Stimulated activated CD4-positive, alpha-beta T cell treated with anti-CD3 and anti-CD28 coated beads, Interleukin-2, amount 100 ng/mL, for 24 hours (primary cell): ENCODE measurements at regions not wholly inside any gene's neighbourhood (a gene's known extent, or its start where the extent isn't known, plus 50 kb on each side); places are given as distances from the start of the nearest gene placed in this dataset.
"Not testable (repeated sequence)": the region's sequence is repeated elsewhere in the genome, so short reads cannot be mapped to it uniquely, and the experiment has no call there.

Experiments
- DNase-seq, 2 donors: peaks; one replicate each; pipeline ENCODE4 v3.0.0-alpha.2; 2020

- not testable (repeated sequence) for DNase-seq
Observed at GRCh38 chr20:26094498-26094897, 397.8 kb upstream of the ZNF337 start.

DNA sequence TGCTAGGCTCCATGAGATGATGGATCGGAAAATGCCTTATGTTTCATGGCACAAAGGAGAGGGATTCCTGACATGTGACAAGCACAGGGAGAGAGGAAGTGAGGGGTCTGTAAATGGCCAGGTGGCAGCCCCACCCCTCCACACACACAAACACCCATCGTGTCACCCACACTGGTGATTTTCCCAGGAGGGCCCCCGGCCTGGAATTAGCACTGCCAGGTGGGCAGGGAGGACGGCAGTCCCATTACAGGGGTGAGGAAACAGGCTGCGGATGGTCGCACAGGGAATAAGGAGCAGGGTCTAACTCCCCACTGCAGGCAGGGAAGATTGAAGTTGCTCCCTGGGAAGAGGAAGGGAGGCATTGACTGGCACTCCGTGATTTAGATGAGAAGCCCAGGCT, 395.3 kb upstream of the ZNF337 start:
- DNase-seq = not testable (repeated sequence)

- not testable (repeated sequence) for DNase-seq
Observed at GRCh38 chr20:26086195-26086594, 389.5 kb upstream of the ZNF337 start.

DNA sequence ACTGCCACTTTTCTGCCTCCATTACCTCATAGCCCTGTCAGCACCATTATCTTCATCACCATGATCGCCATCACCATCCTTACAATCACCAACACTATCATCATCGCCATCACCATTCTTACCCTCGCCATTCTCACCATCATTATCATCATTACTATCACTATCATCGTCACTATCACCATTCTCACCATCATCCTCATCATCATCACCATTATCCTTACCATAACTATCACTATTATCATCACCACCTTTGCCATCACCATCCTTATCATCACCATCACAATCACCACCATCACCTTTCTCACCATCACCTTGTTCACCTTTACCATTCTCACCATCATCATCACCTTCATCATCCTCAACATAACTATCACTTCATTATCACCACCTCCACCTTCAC, 377.3 kb upstream of the ZNF337 start:
- not testable (repeated sequence) for DNase-seq

GRCh38 chr20:26059324-26059723, 362.7 kb upstream of the ZNF337 start:
- not testable (repeated sequence) for DNase-seq

- not testable (repeated sequence) for DNase-seq
Observed at GRCh38 chr20:26058446-26058845, 361.8 kb upstream of the ZNF337 start.

DNA sequence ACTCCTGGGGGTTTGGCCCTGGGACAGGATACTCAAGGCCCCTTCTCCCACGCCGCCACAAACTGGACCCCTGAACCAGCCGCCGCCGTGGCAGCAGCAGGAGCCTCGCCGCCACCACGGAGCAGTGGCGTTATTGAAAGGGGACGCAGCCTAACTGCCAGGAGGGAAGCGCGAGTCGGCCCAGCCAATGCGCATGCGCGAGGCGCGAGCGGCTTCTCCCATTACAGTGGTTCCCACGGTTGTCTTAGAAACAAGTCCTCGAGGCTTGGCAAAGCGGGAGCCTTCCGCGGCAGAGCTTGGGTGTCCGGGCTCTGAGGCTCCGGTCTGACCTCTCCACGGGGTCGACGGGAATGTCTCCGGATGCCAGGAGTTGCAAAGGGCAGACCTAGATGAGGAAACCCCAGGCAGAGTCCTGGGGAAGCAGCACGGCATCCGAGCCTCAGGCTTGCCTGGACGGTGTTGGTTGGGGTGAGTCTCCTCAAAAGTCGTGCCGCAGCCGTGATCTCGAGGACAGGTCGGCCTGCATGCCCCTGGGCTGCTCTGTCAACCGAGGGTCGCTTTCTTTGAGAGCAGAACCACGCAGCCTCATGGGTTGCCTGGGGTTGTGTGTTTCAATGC, 360.6 kb upstream of the ZNF337 start:
- DNase-seq = not testable (repeated sequence)

DNA sequence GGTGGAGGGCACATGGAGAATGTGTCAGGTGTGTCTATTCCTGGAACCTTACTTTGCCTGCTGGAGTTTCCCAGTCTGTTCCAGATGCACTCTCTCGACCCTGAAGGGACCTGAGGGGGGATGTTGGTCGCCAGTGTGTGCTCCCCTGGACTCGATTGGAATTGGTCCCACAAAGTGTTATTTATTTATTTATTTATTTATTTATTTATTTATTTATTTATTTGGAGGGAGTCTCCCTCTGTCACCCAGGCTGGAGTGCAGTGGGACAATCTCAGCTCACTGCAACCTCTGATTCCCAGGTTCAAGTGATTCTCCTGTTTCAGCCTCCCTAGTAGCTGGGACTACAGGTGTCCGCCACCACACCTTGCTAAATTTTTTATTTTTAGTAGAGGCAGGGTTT, 329.1 kb upstream of the ZNF337 start:
- not testable (repeated sequence) for DNase-seq

GRCh38 chr20:26010942-26011276, 314.3 kb upstream of the ZNF337 start:
- not testable (repeated sequence) for DNase-seq

- not testable (repeated sequence) for DNase-seq
Observed at GRCh38 chr20:26010224-26010941, 313.7 kb upstream of the ZNF337 start.

DNA sequence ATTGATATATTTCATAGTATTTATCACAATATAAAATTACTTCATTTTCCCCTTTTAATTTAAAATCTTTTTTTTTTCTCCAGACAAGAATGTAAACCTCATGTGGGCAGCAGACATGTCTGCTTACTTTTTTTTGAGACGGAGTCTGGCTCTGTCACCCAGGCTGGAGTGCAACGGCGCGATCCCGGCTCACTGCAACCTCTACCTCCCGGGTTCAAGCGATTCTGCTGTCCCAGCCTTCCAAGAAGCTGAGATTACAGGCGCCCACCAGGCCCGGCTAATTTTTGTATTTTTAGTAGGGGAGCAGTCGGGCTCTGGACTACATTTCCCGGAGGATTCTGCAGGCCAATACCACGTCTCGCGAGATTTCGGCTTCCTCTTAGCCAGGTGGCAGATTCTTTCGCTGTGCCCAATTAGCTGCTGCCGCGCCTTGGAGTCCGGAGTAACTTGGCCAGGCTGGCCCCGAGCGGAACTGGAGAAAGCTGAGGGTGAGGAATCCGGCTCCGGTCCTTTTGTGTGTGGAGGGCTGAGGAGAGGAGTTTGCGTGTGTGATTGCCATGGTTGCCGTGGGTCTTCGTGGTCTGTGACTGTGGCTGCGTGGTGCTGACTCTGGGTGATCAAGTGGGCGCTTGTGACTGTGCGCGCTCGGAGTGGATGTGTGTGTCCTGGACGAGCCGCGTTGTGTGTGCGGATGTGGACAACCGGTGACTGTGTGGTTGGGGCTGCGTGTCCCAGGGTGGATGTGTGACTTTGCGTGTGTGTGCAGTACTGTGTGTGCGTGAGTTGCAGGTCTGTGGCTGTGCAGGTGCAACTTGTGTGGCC, 313.0 kb upstream of the ZNF337 start:
- DNase-seq = peak; percentile 67 to 74

DNA sequence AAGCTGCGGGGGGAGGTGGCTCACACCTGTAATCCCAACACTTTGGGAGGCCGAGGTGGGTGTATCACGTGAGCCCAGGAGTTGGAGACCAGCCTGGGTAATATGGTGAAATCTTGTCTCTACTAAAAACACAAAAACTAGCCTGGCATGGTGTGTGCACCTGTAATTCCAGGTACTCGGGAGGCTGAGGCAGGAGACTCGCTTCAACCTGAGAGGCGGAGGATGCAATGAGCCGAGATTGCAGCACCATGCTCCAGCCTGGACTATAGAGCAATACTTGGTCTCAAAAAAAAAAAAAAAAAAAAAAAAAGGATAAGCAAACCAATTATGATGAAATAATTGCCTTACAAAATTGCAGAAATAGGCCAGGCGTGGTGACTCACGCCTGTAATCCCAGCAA, 311.4 kb upstream of the ZNF337 start:
- not testable (repeated sequence) for DNase-seq

GRCh38 chr20:26006164-26006563, 309.5 kb upstream of the ZNF337 start:
- not testable (repeated sequence) for DNase-seq

- DNase-seq = not testable (repeated sequence)
Observed at GRCh38 chr20:26003959-26004358, 307.3 kb upstream of the ZNF337 start.

GRCh38 chr20:25997367-25998038, 300.9 kb upstream of the ZNF337 start:
- not testable (repeated sequence) for DNase-seq

DNA sequence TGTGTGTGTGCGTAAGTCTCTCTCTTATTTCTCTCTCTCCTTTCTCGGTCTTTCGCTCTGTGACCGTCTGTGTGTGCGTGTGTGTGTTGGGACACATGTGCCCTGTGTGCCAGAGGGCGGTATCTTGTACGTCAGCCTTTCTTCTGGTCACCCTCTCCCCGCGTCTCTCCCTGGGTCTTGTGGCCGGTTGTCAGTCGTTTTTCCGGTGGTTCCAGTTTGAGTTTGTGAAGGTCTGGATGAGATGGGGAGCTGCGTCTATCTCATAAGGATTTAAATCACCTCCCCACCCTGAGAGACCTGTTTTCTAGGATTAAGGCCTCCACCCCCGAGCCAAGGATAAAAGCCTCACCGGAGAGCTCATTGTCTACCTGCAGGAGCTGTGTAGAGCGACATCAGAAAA, 295.5 kb upstream of the ZNF337 start:
- no peak for DNase-seq

GRCh38 chr20:25991756-25992130, 295.1 kb upstream of the ZNF337 start:
- no peak for DNase-seq

GRCh38 chr20:25991051-25991755, 294.6 kb upstream of the ZNF337 start:
- DNase-seq = no peak

GRCh38 chr20:25989686-25990085, 293.0 kb upstream of the ZNF337 start:
- DNase-seq = not testable (repeated sequence)

DNA sequence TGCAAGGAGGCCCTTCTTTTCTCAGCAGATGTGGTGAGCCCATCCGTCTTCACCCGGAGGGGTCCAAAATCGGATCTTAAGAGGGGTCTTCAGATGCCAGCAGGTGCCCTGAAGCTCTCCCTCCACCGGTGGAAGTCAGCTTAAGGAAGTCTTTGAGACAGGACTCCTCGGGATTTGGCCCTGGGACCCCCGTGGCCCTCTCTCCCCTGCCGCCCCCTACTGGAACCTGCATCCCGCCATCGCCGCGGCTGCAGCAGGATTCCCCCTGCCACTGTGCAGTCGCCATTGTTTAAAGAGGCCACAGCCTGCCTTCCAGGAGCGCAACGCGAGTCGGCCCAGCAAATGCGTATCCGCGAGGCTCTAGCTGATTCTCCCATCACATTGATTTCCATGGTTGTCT, 292.5 kb upstream of the ZNF337 start:
- no peak for DNase-seq

GRCh38 chr20:25987928-25988560, 291.4 kb upstream of the ZNF337 start:
- not testable (repeated sequence) for DNase-seq
